ENCODE measurements at regions not wholly inside any gene's neighbourhood (a gene's known extent, or its start where the extent isn't known, plus 50 kb on each side); places are given as distances from the start of the nearest gene placed in this dataset.

DNA sequence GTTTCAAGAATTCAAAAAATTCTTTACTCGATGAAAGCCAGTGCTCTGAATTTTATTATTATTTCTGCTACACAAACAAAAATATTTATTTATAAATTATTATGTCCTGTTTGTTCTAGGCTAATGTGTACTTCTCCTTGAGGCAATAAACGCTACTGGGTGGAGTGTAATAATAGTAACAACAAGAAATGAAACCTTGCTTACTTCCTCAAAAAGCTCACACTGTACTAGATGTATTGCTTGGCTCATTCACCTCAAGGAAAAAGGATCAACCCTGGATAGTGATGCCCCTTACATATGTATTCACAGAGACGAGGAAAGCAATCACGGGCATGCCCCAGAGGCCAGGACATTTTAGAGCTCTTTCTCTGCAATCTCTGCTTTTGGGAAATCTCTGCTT, 685.6 kb upstream of the NXPH2 start:
- H3K4me3 ChIP-seq (ENCODE audit: control insufficient read depth, low read depth, low read length), result no peak overlapping the region
- TF ChIP-seq, protein P1, sequence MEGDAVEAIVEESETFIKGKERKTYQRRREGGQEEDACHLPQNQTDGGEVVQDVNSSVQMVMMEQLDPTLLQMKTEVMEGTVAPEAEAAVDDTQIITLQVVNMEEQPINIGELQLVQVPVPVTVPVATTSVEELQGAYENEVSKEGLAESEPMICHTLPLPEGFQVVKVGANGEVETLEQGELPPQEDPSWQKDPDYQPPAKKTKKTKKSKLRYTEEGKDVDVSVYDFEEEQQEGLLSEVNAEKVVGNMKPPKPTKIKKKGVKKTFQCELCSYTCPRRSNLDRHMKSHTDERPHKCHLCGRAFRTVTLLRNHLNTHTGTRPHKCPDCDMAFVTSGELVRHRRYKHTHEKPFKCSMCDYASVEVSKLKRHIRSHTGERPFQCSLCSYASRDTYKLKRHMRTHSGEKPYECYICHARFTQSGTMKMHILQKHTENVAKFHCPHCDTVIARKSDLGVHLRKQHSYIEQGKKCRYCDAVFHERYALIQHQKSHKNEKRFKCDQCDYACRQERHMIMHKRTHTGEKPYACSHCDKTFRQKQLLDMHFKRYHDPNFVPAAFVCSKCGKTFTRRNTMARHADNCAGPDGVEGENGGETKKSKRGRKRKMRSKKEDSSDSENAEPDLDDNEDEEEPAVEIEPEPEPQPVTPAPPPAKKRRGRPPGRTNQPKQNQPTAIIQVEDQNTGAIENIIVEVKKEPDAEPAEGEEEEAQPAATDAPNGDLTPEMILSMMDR (conservative IDR thresholded peaks at IDR 0.05; ENCODE audit: control insufficient read depth, insufficient read depth, low read depth, low read length), result no peak
- no peak for DNase-seq (ENCODE audit: low read depth)

DNA sequence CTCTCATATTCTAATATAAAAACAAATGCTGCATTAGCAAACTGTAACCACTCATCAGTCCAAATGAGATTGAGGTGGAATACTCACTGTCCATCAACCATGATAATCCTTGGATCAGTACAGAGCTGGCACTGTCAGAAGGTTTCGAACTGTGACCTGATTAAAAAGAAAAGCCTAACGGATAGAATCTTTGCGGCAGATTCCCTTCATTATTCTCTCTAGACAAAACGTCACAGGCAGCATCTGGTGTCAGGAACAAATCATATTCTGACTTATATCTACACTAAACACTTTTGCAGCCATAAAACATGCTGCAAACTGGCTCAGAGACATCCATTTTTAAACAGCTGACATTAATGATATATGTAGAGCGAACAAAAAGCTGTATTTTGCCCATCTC, 677.7 kb upstream of the NXPH2 start:
- DNase-seq (ENCODE audit: low read depth), result no peak
- H3K4me3 ChIP-seq (ENCODE audit: control insufficient read depth, low read depth, low read length), result no peak overlapping the region
- TF ChIP-seq, protein P1 (conservative IDR thresholded peaks at IDR 0.05; ENCODE audit: control insufficient read depth, insufficient read depth, low read depth, low read length), result no peak

DNA sequence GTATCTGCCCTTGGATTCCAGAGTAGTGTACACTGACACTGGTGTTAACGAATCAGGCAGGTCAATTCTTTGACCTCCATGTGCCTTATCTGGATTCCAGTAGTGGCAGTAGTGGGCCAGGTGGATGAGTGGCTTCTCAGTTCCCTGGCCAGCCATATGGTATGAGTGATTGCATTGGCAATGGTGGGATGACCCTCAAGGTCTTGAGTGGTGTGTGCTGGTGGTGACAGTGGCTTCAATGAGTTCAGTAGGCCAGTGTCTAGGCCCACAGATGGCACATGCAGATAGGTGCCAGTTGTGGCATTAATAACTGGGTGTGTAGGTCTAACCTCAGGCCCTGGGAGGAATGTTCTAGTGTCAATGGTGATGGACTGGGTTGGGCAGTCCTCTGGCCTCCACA, 674.1 kb upstream of the NXPH2 start:
- DNase-seq (ENCODE audit: low read depth), result no peak
- TF ChIP-seq, protein P1 (conservative IDR thresholded peaks at IDR 0.05; ENCODE audit: control insufficient read depth, insufficient read depth, low read depth, low read length), result no peak
- no peak overlapping the region for H3K4me3 ChIP-seq (ENCODE audit: control insufficient read depth, low read depth, low read length)

DNA sequence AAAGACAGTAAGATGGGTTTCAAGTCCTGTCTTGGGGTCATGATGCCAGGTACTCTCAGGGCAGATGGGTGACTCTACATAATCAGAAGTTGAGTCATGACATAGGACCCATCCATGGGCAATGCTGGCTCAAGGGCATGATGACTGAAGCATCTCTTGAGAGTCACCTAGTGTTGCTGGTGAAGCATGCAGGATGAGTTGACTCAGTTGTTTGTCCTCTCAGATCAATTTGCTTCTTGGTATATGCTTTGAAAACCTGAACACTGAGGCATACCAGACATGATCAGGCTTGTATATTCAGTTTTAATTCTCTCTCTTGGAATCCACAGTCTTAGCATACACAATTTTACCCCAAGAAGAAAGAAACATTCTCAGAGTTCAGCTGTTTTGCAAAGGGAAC, 658.9 kb upstream of the NXPH2 start:
- no peak overlapping the region for H3K4me3 ChIP-seq (ENCODE audit: control insufficient read depth, low read depth, low read length)
- TF ChIP-seq, protein P1 (conservative IDR thresholded peaks at IDR 0.05; ENCODE audit: control insufficient read depth, insufficient read depth, low read depth, low read length), result no peak
- no peak for DNase-seq (ENCODE audit: low read depth)

DNA sequence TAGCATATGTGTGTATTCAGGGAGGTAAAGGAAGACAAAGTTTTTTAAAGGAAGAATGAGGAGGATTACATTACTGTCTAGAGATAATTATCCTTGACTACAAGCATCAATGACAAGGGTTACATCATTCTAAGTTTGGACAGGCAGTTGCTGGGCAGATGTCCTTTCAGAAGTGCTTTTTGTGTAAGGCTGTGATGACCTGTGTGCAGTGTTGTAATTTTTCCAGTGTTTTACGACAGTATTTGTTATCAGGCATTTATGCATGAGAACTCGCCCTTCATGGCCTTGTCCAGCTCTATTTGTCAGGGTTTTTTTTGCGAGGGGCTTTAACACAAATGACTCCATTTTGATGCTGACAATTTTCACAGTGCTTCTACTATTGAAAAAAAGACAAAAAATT, 658.3 kb upstream of the NXPH2 start:
- no peak overlapping the region for H3K4me3 ChIP-seq (ENCODE audit: control insufficient read depth, low read depth, low read length)
- TF ChIP-seq, protein P1 (conservative IDR thresholded peaks at IDR 0.05; ENCODE audit: control insufficient read depth, insufficient read depth, low read depth, low read length), result no peak
- DNase-seq (ENCODE audit: low read depth), result no peak

DNA sequence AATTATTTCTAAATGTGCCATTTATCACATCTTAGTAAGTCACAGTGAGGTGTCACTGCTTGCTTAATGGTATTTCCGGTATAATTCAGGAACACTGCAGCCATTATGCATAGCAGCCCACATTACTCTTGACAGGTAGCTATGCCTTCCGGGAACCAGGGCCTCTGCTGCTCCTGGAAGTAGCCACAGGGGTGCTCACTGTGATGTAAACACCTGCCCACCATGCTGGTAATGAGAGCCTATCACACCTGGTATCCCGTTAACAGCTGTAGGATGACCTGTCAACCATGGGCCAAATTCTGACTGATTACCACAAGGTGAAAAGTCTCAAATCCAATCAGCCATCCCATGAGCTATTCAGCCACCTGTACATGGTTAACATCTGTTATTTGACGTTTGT, 647.0 kb upstream of the NXPH2 start:
- no peak overlapping the region for H3K4me3 ChIP-seq (ENCODE audit: control insufficient read depth, low read depth, low read length)
- TF ChIP-seq, protein P1 (conservative IDR thresholded peaks at IDR 0.05; ENCODE audit: control insufficient read depth, insufficient read depth, low read depth, low read length), result no peak
- DNase-seq (ENCODE audit: low read depth), result no peak

DNA sequence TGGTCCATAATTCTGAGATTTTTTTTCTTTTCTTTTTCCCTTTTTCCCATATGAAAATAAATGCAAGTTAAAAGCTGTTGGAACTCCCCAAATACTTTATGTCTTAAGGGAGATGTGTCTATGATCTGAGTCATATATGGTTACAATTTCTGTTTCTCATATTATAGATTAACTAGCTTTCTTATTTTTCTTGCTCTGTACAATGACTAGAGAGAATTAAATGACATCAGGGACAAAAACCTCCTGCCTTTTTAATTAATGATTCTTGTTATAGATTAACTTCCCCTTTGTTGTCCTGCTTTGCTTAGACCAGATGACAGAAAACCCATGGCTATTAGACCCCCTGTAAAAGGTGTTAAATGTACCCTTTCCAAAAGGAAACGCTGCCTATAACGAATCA, 643.9 kb upstream of the NXPH2 start:
- no peak for DNase-seq (ENCODE audit: low read depth)

More for the DNA sequence above, 643.9 kb upstream of the NXPH2 start:
- no peak overlapping the region for H3K4me3 ChIP-seq (ENCODE audit: control insufficient read depth, low read depth, low read length)
- TF ChIP-seq, protein P1 (conservative IDR thresholded peaks at IDR 0.05; ENCODE audit: control insufficient read depth, insufficient read depth, low read depth, low read length), result no peak
